ENCODE measurements at regions not wholly inside any gene's neighbourhood (a gene's known extent, or its start where the extent isn't known, plus 50 kb on each side); places are given as distances from the start of the nearest gene placed in this dataset.
"Not testable (repeated sequence)": the region's sequence is repeated elsewhere in the genome, so short reads cannot be mapped to it uniquely, and the experiment has no call there.

DNA sequence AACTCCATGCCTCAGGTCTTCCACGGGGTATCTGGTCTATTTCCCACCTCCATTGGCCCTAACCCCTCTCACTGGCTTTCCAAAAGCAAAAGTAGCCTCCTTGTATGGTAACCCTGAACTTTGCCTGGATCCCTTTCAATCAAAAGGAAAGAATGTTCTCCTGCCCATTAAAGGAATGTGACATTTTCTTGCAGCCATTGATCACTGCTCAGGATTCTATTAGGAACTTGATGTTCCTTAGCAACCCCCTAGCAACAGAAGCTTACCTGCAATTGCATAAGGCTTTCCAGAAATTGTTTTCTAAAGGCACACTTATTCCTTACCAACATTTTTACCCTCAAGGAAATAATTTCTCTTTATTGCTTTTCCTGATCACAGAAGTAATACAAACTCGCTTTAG is 91.4 kb upstream of the AGAP1 start:
- no peak for DNase-seq (ENCODE audit: low spot score)

DNA sequence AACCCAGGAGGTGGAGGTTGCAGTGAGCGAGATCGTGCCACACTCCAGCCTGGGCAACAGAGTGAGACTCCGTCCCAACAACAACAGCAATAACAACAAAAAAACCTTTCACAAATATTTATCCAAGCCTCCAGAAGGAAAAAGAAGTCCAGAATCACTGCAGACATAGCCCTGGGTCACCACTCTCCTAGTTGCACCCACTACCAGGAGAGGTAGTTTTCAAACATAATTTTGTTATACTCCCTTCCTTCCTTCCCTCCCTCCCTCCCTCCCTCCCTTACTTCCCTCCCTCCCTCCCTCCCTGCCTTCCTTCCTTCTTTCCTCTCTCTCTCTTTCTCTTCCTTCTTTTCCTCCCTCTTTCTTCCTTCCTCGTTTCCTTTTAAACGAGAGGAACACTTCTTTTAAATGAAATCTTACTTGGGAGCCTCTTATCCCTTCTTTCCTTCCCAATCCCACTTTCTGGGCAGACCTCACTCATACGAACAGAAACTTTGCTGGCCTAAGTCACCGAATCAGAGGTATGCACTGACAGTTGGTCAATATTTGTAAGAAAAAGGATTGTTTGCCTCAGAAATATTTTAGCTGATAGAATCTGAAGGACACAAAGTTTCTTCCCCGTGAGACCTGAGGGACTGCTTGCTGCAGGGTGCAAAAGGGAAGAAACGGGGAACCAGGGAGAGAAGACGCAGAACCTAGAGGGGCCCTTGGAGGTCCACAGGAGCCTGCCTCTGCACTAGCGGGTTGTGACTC is 88.1 kb upstream of the AGAP1 start:
- DNase-seq (ENCODE audit: low spot score), result no peak

DNA sequence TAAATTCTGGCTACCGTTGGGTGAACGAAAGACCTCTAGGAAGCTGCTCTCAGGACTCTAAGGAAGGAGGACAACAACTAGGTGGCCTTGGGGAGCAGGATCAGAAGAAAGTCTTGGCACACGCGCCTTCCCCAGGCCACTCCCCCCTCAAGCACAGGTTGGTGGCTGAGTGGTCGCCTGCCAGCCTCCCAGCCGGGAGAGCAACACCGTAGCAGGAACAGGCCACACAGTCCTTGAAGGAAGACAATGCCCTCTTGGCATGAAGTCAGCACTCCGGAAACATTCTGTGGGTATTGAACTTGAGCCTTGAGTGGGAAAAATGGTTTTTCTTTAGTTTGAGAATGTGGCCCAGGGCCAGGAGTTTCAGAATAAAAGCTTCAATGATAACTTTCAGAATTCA is 87.4 kb upstream of the AGAP1 start:
- no peak for DNase-seq (ENCODE audit: low spot score)

DNA sequence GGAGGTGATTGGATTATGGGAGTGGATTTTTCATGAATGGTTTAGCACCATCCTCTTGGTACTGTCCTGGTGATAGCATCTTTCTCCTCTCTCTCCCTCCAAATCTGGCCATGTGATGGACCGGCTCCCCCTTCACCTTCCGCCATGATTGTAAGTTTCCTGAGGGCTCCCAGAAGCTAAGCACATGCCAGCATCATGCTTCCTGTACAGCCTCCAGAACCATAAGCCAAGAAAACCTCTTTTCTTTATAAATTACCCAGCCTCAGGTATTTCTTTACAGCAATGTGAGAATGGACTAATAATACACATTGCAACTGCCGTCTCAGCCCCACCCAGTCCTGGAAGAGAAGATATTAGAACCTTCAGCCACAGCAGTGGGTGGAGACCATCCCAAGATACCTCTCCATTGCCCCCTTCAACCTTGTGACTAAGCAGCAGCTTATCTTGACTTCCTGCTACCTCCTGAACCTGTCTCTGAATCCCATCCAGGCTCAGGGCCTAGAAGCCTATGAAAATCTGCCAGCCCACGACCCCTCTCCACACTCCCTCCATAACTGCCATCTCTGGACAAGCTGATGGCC is 81.8 kb upstream of the AGAP1 start:
- no peak for DNase-seq (ENCODE audit: low spot score)

DNA sequence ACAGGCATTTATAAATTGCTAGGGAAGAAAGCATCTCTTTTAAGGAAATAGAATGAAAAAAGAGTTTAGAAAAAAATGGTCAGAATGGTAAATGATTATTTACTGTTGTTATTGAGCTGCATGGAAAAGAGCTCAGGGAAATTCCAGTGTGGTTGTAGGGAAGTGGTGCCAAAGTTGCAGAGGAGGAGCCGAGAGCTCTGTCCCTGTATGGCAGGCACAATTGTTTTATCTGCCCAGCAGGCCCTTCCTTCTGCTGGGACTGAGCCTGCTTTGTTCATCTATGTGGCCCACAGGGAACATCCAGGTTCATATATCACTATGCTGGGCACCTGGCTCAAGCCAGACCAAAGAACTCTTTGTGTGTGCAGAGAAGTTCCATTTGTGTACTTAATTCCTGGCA is 80.8 kb upstream of the AGAP1 start:
- DNase-seq (ENCODE audit: low spot score), result no peak

DNA sequence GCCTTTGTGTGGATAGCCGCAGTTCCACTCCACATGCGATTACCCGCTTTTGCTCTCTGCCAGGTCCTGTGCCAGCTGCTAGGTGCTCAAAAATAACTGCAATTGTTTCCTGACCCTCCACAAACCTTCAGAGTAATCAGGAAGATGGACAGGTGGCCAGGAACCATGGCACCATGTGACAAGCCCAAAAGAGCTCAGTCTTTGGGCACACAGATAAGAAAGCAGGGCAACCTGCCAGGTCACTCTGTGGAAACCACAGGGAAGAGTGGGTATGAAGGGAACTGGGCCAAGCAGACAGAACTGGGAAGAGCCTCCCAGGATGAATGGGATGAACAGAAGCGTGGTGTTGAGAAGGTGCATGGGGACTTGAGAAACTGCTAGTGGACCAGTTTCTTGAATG is 79.4 kb upstream of the AGAP1 start:
- DNase-seq (ENCODE audit: low spot score), result no peak

DNA sequence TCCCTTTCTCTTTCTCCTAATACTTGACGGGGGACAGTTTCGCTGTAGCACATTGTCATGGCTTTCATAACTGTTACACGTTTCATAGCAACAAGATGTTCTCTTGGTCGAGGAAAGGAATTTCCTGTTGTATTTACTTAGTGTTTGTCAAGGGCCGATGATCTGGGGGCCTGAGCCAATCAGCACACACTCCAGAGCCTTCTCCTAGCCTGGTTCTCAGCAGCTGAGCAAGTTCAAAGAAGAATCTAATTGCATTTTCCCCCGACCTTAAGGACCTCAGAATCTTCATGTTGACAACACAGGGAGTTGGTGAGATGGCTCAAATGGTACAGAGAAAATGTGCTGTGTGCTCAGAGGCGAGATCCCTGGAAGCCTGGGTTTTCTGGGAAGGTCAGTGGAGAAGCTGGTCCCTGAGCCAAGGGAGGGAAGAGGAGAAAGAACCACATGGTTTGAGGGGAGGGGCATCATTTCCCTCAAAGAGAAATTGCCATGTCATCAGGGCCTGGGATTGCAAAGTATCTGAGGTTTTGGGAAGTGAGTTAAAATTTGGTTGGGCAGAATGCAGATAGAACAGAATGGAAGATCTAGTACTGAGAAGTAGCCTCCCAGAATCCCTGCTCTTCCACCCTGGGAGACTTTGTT is 76.9 kb upstream of the AGAP1 start:
- no peak for DNase-seq (ENCODE audit: low spot score)

DNA sequence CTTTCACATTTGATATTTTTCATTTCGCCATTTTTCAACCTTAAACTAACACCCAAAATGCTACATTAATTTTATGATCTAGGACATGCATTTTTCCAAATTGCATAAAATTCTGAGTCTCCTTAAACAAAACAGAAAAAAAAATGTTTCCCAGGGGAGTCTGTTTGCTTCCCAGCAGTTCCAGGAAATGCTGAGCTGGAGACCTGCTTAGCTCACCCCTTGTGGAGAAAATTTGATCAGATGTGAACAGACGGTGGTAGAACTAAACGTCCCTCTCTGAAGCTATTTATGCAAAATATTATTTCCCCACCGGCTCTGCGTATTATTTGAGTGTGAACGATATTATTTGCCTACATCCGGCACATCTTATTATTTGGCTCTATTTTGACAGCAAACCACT is 74.9 kb upstream of the AGAP1 start:
- DNase-seq (ENCODE audit: low spot score), result no peak

DNA sequence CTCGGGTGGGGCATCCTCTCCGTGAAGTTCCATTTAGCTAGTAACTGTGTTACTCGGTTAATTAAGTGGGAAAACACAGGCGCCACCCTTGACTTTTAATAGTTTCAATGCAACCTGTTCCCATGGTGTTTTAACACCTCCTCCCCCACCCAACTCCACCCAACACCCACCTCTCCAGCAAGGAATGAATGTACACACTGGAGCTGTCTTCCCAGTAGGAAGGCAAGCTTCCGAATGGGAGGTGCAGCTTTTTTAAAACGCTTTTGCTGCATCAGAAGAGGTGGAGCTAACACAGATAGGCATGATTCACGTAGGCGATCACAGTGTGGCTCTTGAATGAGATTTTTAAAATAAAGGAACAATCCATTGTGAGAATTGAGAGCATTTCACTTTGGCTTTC is 73.8 kb upstream of the AGAP1 start:
- no peak for DNase-seq (ENCODE audit: low spot score)

DNA sequence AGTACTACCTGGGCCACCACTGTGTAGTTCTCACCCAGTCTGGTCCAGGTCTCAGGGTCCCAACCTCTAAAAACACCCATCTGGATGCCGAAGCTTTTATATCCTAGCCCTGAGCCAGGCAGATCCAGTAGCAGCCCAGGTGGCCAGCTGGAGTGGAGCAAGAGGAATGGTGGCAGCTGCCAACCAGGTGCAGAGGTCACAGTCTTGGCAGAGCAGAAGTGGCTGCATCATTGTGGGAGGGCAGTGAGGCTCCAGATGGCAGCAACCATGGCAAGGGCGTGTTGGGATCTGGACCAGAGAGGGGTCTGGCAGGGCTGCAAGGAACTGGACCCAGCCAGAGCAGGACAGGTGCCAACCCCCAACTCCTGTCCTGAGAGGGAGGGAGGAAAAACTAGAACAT is 72.2 kb upstream of the AGAP1 start:
- no peak for DNase-seq (ENCODE audit: low spot score)

DNA sequence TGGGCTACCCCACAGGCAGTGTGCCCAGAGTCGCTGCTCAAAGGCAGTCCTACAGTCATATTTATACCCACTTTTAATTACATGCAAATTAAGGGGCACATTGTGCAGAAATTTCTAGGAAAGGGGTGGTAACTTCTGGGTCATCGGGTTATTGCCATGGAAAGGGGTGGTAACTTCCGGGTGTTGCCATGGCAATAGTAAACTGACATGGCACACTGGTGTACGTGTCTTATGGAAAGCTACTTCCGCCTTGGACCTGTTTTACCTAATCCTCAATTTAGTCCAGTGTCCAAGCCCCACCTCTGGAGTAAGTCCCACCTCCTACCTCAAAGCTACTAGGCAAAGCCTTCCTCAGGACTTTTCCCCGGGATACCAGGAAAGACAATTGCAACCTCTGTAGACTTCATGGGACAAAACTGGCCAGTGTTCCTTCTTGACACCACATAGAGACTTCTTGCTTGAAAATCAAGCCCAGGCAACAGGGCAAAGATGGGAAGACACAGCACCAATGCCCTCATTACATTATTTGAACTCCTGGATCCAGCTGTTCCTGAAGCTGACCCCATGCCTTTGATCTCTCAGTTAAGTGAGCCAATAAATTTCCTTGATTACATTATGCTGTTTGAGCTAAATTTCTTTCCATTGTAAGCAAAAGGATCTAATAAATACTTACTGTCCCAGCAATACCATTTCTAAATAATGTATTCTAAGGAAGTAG is 63.3 kb upstream of the AGAP1 start:
- DNase-seq (ENCODE audit: low spot score), result no peak

DNA sequence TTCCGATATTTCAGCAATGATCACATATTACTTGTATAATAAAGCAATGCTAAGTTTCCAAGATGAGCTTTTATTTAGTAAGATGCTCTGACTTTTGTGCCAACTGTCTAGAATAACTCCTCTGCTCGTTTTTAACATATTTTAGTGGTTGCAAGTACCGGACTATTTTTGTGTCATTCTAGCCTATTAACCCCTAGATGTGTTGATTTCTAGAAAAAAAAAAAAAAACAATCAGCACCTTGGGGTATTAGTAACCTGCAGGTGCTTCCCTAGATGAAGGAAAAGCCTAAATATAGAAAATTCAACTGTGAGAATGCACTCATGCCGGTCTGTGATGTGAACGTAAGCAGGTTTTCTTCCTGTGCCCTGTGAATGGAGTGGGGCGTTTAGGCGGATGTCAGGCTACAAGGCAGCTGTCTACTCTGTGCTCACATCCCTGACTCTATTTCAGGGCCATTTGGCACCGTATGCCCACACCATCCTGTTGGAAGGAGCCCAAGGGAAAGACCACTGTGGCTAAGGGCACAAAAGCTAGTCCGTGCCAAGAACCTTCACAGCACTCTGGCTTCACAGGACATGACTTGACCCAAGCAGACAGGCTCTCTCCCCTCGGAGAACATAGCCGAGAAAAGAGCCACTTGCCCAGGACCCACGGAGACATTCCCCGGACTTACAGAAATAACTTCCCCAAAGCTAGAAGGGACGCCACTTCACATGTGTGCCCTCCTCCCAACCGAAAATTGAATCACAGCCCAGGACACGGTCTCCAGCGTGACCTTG is 60.9 kb upstream of the AGAP1 start:
- DNase-seq (ENCODE audit: low spot score), result no peak

DNA sequence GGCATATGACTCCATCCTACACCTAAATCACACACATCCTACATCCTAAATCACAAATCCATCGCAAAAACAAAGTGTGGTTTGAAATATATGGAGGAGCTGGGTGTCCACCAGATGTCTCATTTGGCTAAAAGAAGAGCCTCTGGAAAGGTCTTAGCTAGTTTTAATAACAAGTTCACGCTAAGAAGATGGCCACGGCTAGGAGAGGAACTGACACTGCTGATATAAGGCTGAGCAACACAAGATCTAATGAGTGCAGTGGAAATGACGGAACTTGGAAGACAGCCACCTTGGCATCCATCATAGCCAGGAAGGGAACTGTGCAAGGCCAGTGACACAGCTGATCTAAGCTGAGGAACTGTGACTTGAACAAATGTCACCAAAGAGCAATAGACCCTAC is 60.0 kb upstream of the AGAP1 start:
- no peak for DNase-seq (ENCODE audit: low spot score)

DNA sequence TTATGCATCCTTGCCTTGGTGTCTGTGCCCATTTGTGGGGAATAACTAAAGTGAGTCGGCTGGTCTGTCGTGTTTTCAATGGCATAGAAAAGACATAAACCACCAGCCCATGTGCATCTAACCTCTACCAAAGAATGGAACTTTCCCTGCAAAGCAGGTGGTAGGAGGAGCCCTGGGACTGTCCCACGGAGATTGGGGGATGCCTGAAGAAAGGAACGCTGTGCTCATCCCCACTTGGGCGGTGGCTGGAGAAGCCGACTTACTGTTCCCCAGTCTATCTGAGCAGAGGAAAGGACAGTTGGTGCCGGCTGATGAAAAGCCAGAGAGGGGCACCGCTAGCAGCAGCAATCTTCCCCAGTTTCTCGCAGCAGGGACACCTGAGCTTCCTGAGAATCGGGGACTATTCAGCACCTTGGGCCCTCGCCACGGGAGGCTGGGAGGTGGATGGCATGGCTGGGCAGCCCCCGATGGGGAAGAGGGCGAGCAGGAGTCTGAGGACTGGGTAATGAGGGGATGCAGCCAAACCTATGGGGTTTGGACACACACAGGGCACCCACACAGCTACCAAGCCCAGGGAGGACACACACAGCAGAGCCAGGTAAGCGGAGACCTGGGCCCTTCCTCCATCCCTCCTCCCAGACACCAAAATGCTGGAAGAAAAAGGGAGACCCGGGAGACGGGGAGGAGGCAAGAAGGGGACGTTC is 53.7 kb upstream of the AGAP1 start:
- DNase-seq (ENCODE audit: low spot score), result no peak

DNA sequence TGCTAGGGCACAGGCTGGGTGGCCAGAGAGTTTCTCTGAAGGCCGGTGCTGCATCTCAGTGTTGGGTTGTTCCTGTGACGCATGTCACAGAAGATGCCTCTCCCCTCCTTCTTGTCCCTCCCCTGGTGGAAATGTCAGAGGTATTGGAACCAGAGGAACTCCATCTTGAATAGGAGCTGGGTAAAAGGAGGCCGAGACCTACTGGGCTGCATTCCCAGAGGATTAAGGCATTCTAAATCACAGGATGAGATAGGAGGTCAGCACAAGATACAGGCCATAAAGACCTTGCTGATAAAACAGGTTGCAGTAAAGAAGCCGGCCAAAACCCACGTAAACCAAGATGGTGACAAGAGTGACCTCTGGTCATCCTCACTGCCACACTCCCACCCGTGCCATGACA is 50.3 kb upstream of the AGAP1 start:
- not testable (repeated sequence) for DNase-seq (ENCODE audit: low spot score)

Measured in activated CD4-positive, alpha-beta T cell treated with anti-CD3 and anti-CD28 coated beads, Interleukin-2, Interleukin-4, amounts not matched to agents 100 ng/mL and 50 ng/mL, durations not matched to agents 16 hours and 8 hours (primary cell).